ENCODE measurements at regions not wholly inside any gene's neighbourhood (a gene's known extent, or its start where the extent isn't known, plus 50 kb on each side); places are given as distances from the start of the nearest gene placed in this dataset.

DNA sequence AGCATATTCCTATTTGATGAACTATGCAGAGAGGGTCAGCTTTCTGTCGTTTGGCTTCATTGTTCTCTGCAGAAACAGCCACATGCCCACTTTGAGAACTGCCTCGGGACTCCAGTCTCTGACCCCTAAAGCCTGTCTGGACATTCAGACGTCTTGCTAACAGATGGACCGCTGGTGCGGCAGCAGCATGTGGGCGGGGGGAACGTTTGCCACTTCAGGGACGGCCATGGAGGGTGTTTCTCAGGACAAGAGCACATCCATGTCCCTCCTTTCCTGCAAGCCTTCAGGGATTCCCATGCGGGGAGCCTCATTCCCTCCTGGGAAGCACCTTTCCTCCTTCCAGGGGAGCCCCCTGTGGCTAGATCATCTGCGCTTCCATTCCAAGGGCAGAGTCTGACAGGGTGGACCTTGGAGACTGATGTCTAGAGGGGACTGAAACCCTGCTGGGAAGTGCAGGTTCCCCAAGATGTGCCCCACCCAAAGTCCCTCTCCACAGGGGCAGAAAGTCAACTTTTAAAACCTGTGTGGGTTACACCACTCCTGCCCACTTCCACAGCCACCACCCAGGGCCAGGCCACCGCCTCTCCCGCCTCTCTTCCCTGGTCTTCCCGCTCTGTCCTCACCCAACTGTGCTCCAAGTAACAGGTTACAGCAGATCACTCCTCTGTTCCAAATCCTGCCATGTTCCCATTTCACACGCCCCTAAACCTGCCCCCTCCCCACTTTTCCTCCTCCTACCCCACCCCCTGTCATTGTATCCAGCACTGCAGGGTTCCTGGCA is 94.8 kb upstream of the PMEPA1 start:
- no peak for DNase-seq (ENCODE audit: extremely low read depth, low read depth)
- TF ChIP-seq, protein P1, sequence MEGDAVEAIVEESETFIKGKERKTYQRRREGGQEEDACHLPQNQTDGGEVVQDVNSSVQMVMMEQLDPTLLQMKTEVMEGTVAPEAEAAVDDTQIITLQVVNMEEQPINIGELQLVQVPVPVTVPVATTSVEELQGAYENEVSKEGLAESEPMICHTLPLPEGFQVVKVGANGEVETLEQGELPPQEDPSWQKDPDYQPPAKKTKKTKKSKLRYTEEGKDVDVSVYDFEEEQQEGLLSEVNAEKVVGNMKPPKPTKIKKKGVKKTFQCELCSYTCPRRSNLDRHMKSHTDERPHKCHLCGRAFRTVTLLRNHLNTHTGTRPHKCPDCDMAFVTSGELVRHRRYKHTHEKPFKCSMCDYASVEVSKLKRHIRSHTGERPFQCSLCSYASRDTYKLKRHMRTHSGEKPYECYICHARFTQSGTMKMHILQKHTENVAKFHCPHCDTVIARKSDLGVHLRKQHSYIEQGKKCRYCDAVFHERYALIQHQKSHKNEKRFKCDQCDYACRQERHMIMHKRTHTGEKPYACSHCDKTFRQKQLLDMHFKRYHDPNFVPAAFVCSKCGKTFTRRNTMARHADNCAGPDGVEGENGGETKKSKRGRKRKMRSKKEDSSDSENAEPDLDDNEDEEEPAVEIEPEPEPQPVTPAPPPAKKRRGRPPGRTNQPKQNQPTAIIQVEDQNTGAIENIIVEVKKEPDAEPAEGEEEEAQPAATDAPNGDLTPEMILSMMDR (IDR thresholded peaks at IDR 0.05; ENCODE audit: low read depth, low read length) = no peak

DNA sequence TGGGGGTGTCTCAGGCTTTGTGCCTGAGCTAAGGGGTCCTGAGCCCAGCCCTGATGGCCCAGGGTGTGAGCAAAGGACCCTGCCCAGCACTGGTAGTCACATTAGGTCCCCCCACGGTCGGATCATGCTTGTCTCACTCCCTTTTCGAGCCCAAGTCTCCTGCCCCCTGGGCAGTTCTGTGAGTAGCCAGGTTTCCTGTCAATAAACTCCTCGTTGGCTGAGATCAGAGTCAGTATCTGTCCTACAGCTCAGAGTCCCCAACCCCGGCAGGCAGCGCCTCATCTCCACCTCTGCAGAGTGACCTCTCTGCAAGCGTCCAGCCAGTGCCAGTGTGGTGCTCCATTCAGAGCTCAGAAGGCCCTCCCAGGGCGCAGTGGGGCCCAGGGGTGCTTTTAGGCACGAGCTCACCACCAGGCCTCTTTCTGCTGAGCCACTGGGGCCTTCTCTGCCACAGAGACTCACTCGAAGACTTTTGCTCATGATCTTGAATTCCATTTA is 93.7 kb upstream of the PMEPA1 start:
- TF ChIP-seq, protein P1 (IDR thresholded peaks at IDR 0.05; ENCODE audit: low read depth, low read length) = no peak
- DNase-seq (ENCODE audit: extremely low read depth, low read depth) = no peak

DNA sequence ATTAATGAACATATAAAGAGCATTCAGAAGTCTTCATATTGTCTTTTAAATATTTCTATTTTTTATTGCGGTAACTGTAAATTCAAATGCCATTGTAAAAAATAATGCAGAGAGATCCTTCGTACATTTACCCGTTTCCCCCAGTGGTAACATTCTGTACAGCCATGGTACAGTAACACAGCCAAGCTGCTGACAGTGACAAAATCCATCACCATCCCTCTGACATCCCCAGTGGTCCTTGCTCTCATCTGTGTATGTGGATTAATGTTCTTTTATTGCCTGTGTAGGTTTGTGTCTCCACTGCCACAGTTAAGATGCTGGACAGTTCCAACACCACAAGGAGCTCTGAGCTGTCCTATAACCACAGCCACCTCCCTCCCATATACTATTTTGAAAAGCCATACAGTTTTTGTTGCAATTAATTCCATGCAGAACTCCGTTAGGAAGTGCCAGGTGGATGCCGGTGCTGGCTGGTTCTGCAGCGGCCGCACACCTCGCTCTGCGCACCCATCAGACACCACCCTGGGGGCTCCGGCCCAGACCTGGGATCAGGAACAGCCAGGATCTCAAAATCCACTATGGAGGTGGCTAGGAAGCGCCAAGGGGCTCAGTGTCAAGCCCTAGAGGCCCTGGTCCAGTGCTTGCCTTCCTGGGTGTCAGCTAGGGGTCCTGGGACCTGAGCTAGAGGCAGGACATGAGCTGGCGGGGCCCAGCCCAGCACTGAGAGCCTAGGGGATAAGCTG is 93.1 kb upstream of the PMEPA1 start:
- no peak for DNase-seq (ENCODE audit: extremely low read depth, low read depth)
- TF ChIP-seq, protein P1 (IDR thresholded peaks at IDR 0.05; ENCODE audit: low read depth, low read length) = no peak

DNA sequence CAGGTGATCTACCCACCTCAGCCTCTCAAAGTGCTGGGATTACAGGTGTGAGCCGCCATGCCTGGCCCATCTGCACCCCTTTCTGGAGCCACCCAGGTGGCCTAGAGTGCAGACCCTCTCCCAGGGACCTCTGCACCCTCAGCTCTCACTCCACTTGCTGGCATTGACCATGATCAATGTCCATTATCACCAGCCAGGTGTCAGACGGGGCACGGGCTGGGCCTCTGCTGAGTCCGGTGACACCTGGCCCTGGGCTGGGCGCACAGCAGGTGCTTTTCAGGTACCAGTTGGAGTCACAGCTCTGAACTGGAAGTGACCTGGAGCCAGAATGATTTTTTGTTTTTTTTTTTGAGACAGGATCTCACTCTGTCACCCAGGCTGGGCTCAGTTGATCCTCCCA is 91.8 kb upstream of the PMEPA1 start:
- no peak for DNase-seq (ENCODE audit: extremely low read depth, low read depth)
- TF ChIP-seq, protein P1 (IDR thresholded peaks at IDR 0.05; ENCODE audit: low read depth, low read length) = no peak

DNA sequence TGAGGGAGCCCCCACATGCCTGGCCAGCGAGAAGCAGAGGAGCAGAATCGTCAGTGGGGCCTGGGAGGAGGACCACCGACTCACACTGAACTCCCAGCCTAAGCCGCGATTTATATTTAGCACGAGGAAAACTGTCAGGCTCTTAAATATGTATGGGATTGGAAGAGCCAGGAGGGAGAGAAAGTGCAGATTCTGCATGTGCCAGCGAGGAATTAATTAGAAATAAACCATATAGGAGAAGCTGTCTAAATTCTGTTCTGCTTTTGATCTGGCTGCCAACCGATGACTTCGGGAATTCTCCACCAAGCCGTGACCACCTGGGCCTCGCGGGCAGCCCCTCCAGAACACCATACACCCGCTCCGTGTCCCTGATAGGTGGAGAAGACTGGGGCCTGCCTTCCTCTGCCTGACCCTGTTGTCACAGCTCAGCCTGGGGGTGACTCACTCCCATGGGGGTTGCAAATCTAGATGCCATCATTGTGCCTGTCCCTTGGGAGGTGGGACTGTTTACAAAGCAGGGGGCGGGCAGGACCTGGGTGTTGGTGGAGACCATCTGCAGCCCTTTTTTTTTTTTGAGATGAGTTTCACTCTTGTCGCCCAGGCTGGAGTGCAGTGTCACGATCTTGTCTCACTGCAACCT is 91.1 kb upstream of the PMEPA1 start:
- no peak for DNase-seq (ENCODE audit: extremely low read depth, low read depth)
- TF ChIP-seq, protein P1 (IDR thresholded peaks at IDR 0.05; ENCODE audit: low read depth, low read length) = no peak

DNA sequence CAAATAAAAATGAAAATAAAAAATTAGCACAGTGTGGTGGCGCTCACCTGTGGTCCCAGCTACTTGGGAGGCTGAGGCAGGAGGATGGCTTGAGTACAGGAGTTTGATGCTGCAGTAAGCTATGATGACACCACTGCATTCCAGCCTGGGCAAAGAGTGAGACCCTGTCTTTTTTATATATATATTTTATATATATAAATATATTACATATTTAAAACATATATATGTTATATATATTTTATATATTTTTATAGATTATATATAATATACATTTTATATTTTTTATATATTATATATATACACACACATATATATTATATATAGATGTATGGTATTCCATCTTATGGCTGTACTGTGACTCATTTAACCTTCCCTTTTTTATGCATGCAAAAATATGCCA is 87.6 kb upstream of the PMEPA1 start:
- TF ChIP-seq, protein P1 (IDR thresholded peaks at IDR 0.05; ENCODE audit: low read depth, low read length) = no peak
- no peak for DNase-seq (ENCODE audit: extremely low read depth, low read depth)
